Adrenal gland (tissue), 9 donors: ENCODE measurements at regions not wholly inside any gene's neighbourhood (a gene's known extent, or its start where the extent isn't known, plus 50 kb on each side); places are given as distances from the start of the nearest gene placed in this dataset.

Source experiments
- DNase-seq, 7 donors: peaks; one replicate each; pipeline ENCODE4 v3.0.0-alpha.2; 2019 to 2020
- H3K27ac ChIP-seq, 5 donors: fragments of 200-600 bp; sonication (generic) in 4 of 5; 1 replicate in 3 of 5; 2 replicates in 2 of 5; pipeline versions ENCODE4 v1.5.1 to v1.8.0; 2016 to 2020; ENCODE audit warnings: mild to moderate bottlenecking in 1 of 5
- H3K27me3 ChIP-seq: fragments of 200-600 bp; 2 replicates; pipeline ENCODE4 v1.8.0; 2021
- H3K36me3 ChIP-seq, 2 donors: fragments of 200-600 bp; replicated peaks in 1 of 2; 1 replicate in 1 of 2; 2 replicates in 1 of 2; pipeline versions ENCODE4 v1.5.1 to v1.8.0; 2018 to 2022
- H3K4me1 ChIP-seq, 2 donors: fragments of 200-600 bp; replicated peaks in 1 of 2; 1 replicate in 1 of 2; 2 replicates in 1 of 2; pipeline versions ENCODE4 v1.5.1 to v1.8.0; 2018 to 2021
- H3K4me3 ChIP-seq, 4 donors: fragments of 200-600 bp; sonication (generic) in 3 of 4; one replicate each; pipeline ENCODE4 v1.5.1; 2016 to 2018
- H3K9me3 ChIP-seq, 3 donors: fragments of 200-600 bp; sonication (generic) in 1 of 3; replicated peaks in 1 of 3; 1 replicate in 2 of 3; 2 replicates in 1 of 3; pipeline versions ENCODE4 v1.5.1 to v1.8.0; 2016 to 2021
- CTCF ChIP-seq, 6 experiments: fragments of 450-650 bp in 4 of 6; fragments of 200-600 bp in 2 of 6; sonication (generic) in 1 of 6; IDR thresholded peaks; 1 replicate in 5 of 6; 2 replicates in 1 of 6; pipeline versions ENCODE4 v1.5.1 to v1.8.0; 2016 to 2021; ENCODE audit warnings: antibody characterized with exemption in 6 of 6, mild to moderate bottlenecking in 2 of 6, moderate library complexity in 1 of 6
- POLR2A ChIP-seq, 2 donors: fragments of 450-650 bp; IDR thresholded peaks; one replicate each; pipeline ENCODE4 v1.6.1; 2017; ENCODE audit warnings: antibody characterized with exemption in 2 of 2, mild to moderate bottlenecking in 2 of 2, moderate library complexity in 1 of 2
- WGBS, 4 donors: extraction: QIAGEN DNeasy Blood & Tissue Kit in 2 of 4; methylation state at CpG; one replicate each; pipeline versions ENCODE4 v1.1.5 to v1.1.7; 2013 to 2017; 5-methylcytosine and 5-hydroxymethylcytosine counted together
- intact Hi-C, 2 donors: fragments of 100-400 bp; cut with DNase I; formaldehyde crosslinking; loops; one replicate each; pipeline versions ENCODE4 v1.14.1 to v1.15.0; 2022 to 2023
- donor health status: healthy with polysubstance abuse.
- donor health status: Bipolar disorder and iron deficiency.
- donor health status: DM: yes; HTN: yes; CAD: no.
- donor health status: DM: no; HTN: no; CAD: no.
- donor health status: DM: no; HTN: no; CAD: no.

DNA sequence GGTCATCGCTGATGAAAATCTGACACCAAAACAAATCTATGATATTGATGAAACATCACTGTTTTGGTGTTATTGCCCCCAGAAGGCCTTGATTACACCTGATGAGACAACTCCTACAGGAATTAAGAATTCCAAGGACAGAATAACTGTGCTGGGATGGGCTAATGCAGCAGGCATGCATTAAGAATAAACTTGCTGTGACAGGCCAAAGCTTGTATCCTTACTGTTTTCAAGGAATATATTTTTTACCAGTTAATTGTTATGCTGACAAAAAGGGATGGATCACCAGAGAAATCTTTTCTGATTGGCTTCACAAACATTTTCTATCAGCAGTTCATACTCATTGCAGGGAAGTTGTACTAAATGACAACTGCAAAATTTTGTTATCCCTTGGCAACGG is 278.2 kb downstream of the IKZF2 start:
- H3K27ac ChIP-seq: no peak overlapping the region
- H3K4me3 ChIP-seq: no peak overlapping the region
- no peaks in the 10 kb centered on the region for H3K4me1 ChIP-seq
- H3K9me3 ChIP-seq: no peaks in the 10 kb centered on the region
- no peaks in the 10 kb centered on the region for H3K27me3 ChIP-seq
- H3K36me3 ChIP-seq: no peaks in the 10 kb centered on the region
- WGBS, 4 donors: 86 to 95% (median 90%) methylated on average over 2 of the region's 2 CpGs
- intact Hi-C loops: no loop called here
- no peak for DNase-seq
- no peak for TF ChIP-seq CTCF (IDR thresholded peaks at IDR 0.05)
- TF ChIP-seq POLR2A (IDR thresholded peaks at IDR 0.05): no peak

DNA sequence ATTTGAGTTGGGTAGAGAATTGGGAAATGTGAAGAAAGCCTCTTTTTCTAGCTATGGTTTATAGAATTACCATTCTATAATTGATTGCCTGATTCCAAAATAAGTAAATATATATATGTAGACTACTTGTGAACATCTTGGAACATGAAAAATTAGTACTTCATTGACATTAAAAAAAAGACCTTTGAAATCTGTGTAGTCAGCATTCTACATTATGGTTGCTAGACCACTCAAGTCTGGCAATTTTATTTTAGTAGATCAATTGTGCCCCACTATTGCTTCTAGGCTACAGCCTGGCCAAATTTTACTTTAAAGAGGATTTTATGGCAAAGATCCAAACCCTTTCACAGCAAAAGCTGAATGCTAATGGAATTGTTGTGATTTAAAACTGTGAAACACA is 279.8 kb downstream of the IKZF2 start:
- Histone ChIP-seq H3K36me3 (no peaks in the 10 kb centered on the region), H3K9me3 (no peaks in the 10 kb centered on the region), H3K4me3 (no peak overlapping the region), H3K27ac (no peak overlapping the region), H3K27me3 (no peaks in the 10 kb centered on the region), H3K4me1 (no peaks in the 10 kb centered on the region)
- intact Hi-C loops: no loop called here
- TF ChIP-seq POLR2A (IDR thresholded peaks at IDR 0.05): no peak
- no peak for TF ChIP-seq CTCF (IDR thresholded peaks at IDR 0.05)
- DNase-seq: no peak

GRCh38 chr2:212864186-212864585 is 287.2 kb downstream of the IKZF2 start:
- TF ChIP-seq CTCF (IDR thresholded peaks at IDR 0.05) (no peak), POLR2A (IDR thresholded peaks at IDR 0.05) (no peak)
- Histone ChIP-seq H3K36me3 (no peaks in the 10 kb centered on the region), H3K4me3 (no peak overlapping the region), H3K4me1 (no peaks in the 10 kb centered on the region), H3K27ac (no peak overlapping the region), H3K27me3 (no peaks in the 10 kb centered on the region), H3K9me3 (peaks cover 0 to 13% (median 0%) of the 10 kb centered on the region in 3 donors)
- no peak for DNase-seq
- WGBS, 4 donors: 86 to 93% (median 91%) methylated on average over 2 of the region's 2 CpGs
- intact Hi-C loops: no loop called here

- WGBS, 4 donors: 43 to 63% (median 55%) methylated on average over 5 of the region's 5 CpGs
- Histone ChIP-seq H3K9me3 (peaks cover 0 to 13% (median 0%) of the 10 kb centered on the region in 3 donors), H3K4me1 (no peaks in the 10 kb centered on the region), H3K27me3 (no peaks in the 10 kb centered on the region), H3K4me3 (no peak overlapping the region), H3K36me3 (no peaks in the 10 kb centered on the region), H3K27ac (no peak overlapping the region)
- intact Hi-C loops: no loop called here
- TF ChIP-seq CTCF (IDR thresholded peaks at IDR 0.05) (peak in 4 of 6 experiments; percentile 17 to 36 (median 26)), POLR2A (IDR thresholded peaks at IDR 0.05) (no peak)
- peak in 3 of 7 donors; percentile 4 to 19 (median 6) for DNase-seq
Observed at GRCh38 chr2:212863185-212863588, 288.2 kb downstream of the IKZF2 start.
